ENCODE measurements at regions not wholly inside any gene's neighbourhood (a gene's known extent, or its start where the extent isn't known, plus 50 kb on each side); places are given as distances from the start of the nearest gene placed in this dataset.

- H3K36me3 ChIP-seq = no peaks in the 10 kb centered on the region
- intact Hi-C loops (cut with DNase I; ENCODE audit: low total_unique reads) = no loop called here
- H3K4me3 ChIP-seq = no peak overlapping the region
- no peaks in the 10 kb centered on the region for H3K4me1 ChIP-seq
- H3K9me3 ChIP-seq = no peaks in the 10 kb centered on the region
- WGBS, 5 donors = 77 to 90% (median 85%) methylated on average over 9 of the region's 9 CpGs
- no peak for DNase-seq
- TF ChIP-seq CTCF (IDR thresholded peaks at IDR 0.05) (no peak), EP300 (IDR thresholded peaks at IDR 0.05) (no peak)
- H3K27me3 ChIP-seq = no peaks in the 10 kb centered on the region
- H3K27ac ChIP-seq = no peak overlapping the region
Measured at GRCh38 chr10:25805986-25806385, 128.0 kb upstream of the MYO3A start.

GRCh38 chr10:25808372-25808771, 125.7 kb upstream of the MYO3A start:
- 54 to 61% (median 56%) methylated on average over 5 of the region's 5 CpGs for WGBS, 5 donors
- H3K4me3 ChIP-seq = no peak overlapping the region
- intact Hi-C loops (cut with DNase I; ENCODE audit: low total_unique reads) = no loop called here

GRCh38 chr10:25811052-25811685, 122.9 kb upstream of the MYO3A start:
- intact Hi-C loops (cut with DNase I; ENCODE audit: low total_unique reads) = no loop called here
- H3K36me3 ChIP-seq = no peaks in the 10 kb centered on the region
- no peak overlapping the region for H3K27ac ChIP-seq
- TF ChIP-seq POLR2AphosphoS5 (IDR thresholded peaks at IDR 0.05) (no peak), POLR2A (IDR thresholded peaks at IDR 0.05) (no peak), CTCF (IDR thresholded peaks at IDR 0.05) (no peak), EP300 (IDR thresholded peaks at IDR 0.05) (no peak)
- no peak for DNase-seq
- H3K9me3 ChIP-seq = peaks cover 0 to 5% (median 0%) of the 10 kb centered on the region in 4 donors
- 74 to 82% (median 81%) methylated on average over 5 of the region's 5 CpGs for WGBS, 5 donors
- no peak overlapping the region for H3K4me3 ChIP-seq
- no peaks in the 10 kb centered on the region for H3K4me1 ChIP-seq
- H3K27me3 ChIP-seq = no peaks in the 10 kb centered on the region

More at GRCh38 chr10:25808372-25808771, 125.7 kb upstream of the MYO3A start:
- no peak for DNase-seq
- no peaks in the 10 kb centered on the region for H3K9me3 ChIP-seq
- no peaks in the 10 kb centered on the region for H3K4me1 ChIP-seq
- H3K27me3 ChIP-seq = no peaks in the 10 kb centered on the region
- no peak overlapping the region for H3K27ac ChIP-seq
- H3K36me3 ChIP-seq = no peaks in the 10 kb centered on the region
- TF ChIP-seq EP300 (IDR thresholded peaks at IDR 0.05) (no peak), CTCF (IDR thresholded peaks at IDR 0.05) (no peak), POLR2A (IDR thresholded peaks at IDR 0.05) (no peak), POLR2AphosphoS5 (IDR thresholded peaks at IDR 0.05) (no peak)

DNA sequence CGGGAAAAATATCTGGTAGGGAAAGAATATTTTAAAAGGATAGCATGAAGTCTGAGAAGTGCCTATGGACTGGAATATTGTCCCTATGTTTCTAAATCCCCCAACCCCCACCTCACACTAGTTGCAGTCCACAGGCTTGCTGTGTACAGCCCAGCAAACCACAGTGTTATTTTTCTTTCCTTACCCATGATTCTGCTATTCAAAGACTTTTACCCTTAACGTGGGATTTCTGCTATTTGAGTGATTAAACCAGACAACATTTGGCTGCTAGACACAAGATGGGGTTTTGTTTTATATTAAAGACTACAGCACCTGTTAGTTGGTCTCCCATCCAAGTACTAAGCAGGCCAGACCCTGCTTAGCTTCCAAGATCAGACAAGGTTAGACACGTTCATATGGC, 120.5 kb upstream of the MYO3A start:
- no peaks in the 10 kb centered on the region for H3K36me3 ChIP-seq
- no peaks in the 10 kb centered on the region for H3K4me1 ChIP-seq
- no peak for DNase-seq
- TF ChIP-seq CTCF (IDR thresholded peaks at IDR 0.05) (no peak), EP300 (IDR thresholded peaks at IDR 0.05) (no peak), POLR2AphosphoS5 (IDR thresholded peaks at IDR 0.05) (no peak), POLR2A (IDR thresholded peaks at IDR 0.05) (no peak)
- intact Hi-C loops (cut with DNase I; ENCODE audit: low total_unique reads) = no loop called here
- WGBS, 5 donors = 65 to 80% (median 70%) methylated on average over 3 of the region's 3 CpGs
- H3K27ac ChIP-seq = no peak overlapping the region
- H3K4me3 ChIP-seq = no peak overlapping the region
- peaks cover 0 to 5% (median 0%) of the 10 kb centered on the region in 4 donors for H3K9me3 ChIP-seq
- no peaks in the 10 kb centered on the region for H3K27me3 ChIP-seq

Measured in stomach (tissue), 8 donors.